Parathyroid adenoma (tissue), 2 donors: ENCODE measurements at regions not wholly inside any gene's neighbourhood (a gene's known extent, or its start where the extent isn't known, plus 50 kb on each side); places are given as distances from the start of the nearest gene placed in this dataset.
A peak's percentile ranks its signal among the peaks of the same experiment; 100 is the strongest.
"Not testable (repeated sequence)": the region's sequence is repeated elsewhere in the genome, so short reads cannot be mapped to it uniquely, and the experiment has no call there.

ENCODE experiments used
- H2AFZ ChIP-seq: fragments of 300-600 bp; sonication (generic); one replicate; pipeline ENCODE4 v1.7.0; 2017; ENCODE audit warnings: antibody characterized with exemption, mild to moderate bottlenecking
- H3K27ac ChIP-seq: fragments of 300-600 bp; sonication (generic); one replicate; pipeline ENCODE4 v1.7.0; 2017
- H3K27me3 ChIP-seq: fragments of 300-600 bp; sonication (generic); one replicate; pipeline ENCODE4 v1.7.0; 2017; ENCODE audit warnings: low read length; ENCODE audit not compliant: control insufficient read depth, insufficient read depth
- H3K36me3 ChIP-seq: fragments of 300-600 bp; sonication (generic); one replicate; pipeline ENCODE4 v1.7.0; 2017; ENCODE audit warnings: low read length; ENCODE audit not compliant: control insufficient read depth, insufficient read depth
- H3K4me1 ChIP-seq: fragments of 300-600 bp; sonication (generic); one replicate; pipeline ENCODE4 v1.7.0; 2017; ENCODE audit warnings: control low read depth
- H3K4me2 ChIP-seq: fragments of 300-600 bp; sonication (generic); one replicate; pipeline ENCODE4 v1.7.0; 2017; ENCODE audit warnings: low read length
- H3K4me3 ChIP-seq: fragments of 300-600 bp; sonication (generic); one replicate; pipeline ENCODE4 v1.7.0; 2017; ENCODE audit warnings: low read depth, low read length
- H3K79me2 ChIP-seq: fragments of 300-600 bp; sonication (generic); one replicate; pipeline ENCODE4 v1.7.0; 2017; ENCODE audit warnings: control low read depth
- H3K9ac ChIP-seq: fragments of 300-600 bp; sonication (generic); one replicate; pipeline ENCODE4 v1.7.0; 2017; ENCODE audit warnings: mild to moderate bottlenecking
- H3K9me3 ChIP-seq: fragments of 300-600 bp; sonication (generic); one replicate; pipeline ENCODE4 v1.7.0; 2017; ENCODE audit warnings: low read length; ENCODE audit not compliant: control insufficient read depth
- CTCF ChIP-seq: fragments of 300-600 bp; sonication (generic); IDR thresholded peaks from one replicate; pipeline ENCODE4 v1.7.0; 2017; ENCODE audit warnings: antibody characterized with exemption, mild to moderate bottlenecking
- donor health status: primary hyperparathyroidism.

- Histone ChIP-seq H2AFZ (peak overlapping the region; percentile 42), H3K4me2 (no peak overlapping the region), H3K9me3 (no peaks in the 10 kb centered on the region), H3K4me1 (peaks cover 3% of the 10 kb centered on the region), H3K9ac (no peak overlapping the region), H3K4me3 (no peak overlapping the region), H3K27ac (no peak overlapping the region), H3K79me2 (no peaks in the 10 kb centered on the region), H3K36me3 (no peaks in the 10 kb centered on the region), H3K27me3 (no peaks in the 10 kb centered on the region)
- TF ChIP-seq CTCF, result no peak
Observed at GRCh38 chr12:116662612-116663144, 75.2 kb downstream of the SPRING1 start.

GRCh38 chr12:116661341-116661740, 76.5 kb downstream of the SPRING1 start:
- Histone ChIP-seq H3K4me1 (peaks cover 3% of the 10 kb centered on the region), H3K79me2 (no peaks in the 10 kb centered on the region), H2AFZ (no peak overlapping the region), H3K27ac (no peak overlapping the region), H3K4me3 (no peak overlapping the region), H3K9me3 (no peaks in the 10 kb centered on the region), H3K36me3 (no peaks in the 10 kb centered on the region), H3K27me3 (no peaks in the 10 kb centered on the region), H3K4me2 (no peak overlapping the region), H3K9ac (no peak overlapping the region)
- TF ChIP-seq CTCF, result no peak

GRCh38 chr12:116660740-116661139, 77.1 kb downstream of the SPRING1 start:
- not testable (repeated sequence) for H3K9me3 ChIP-seq, H3K36me3 ChIP-seq, H3K4me1 ChIP-seq, H3K9ac ChIP-seq, H3K27ac ChIP-seq, H2AFZ ChIP-seq, H3K79me2 ChIP-seq, H3K4me3 ChIP-seq, H3K27me3 ChIP-seq, H3K4me2 ChIP-seq

- H3K4me1 ChIP-seq, result peaks cover 3% of the 10 kb centered on the region
- H3K4me2 ChIP-seq, result no peak overlapping the region
- H3K27ac ChIP-seq, result no peak overlapping the region
- H3K4me3 ChIP-seq, result no peak overlapping the region
- no peaks in the 10 kb centered on the region for H3K36me3 ChIP-seq
- no peaks in the 10 kb centered on the region for H3K27me3 ChIP-seq
- no peaks in the 10 kb centered on the region for H3K9me3 ChIP-seq
- no peak overlapping the region for H2AFZ ChIP-seq
- no peaks in the 10 kb centered on the region for H3K79me2 ChIP-seq
- TF ChIP-seq CTCF, result no peak
- no peak overlapping the region for H3K9ac ChIP-seq
Observed at GRCh38 chr12:116659771-116660481, 77.9 kb downstream of the SPRING1 start.

- Histone ChIP-seq H3K36me3 (no peaks in the 10 kb centered on the region), H3K79me2 (no peaks in the 10 kb centered on the region), H3K27ac (no peak overlapping the region), H3K4me1 (peaks cover 3% of the 10 kb centered on the region), H3K27me3 (no peaks in the 10 kb centered on the region), H3K4me2 (peak overlapping the region; percentile 4), H2AFZ (peak overlapping the region; percentile 46), H3K4me3 (no peak overlapping the region), H3K9me3 (no peaks in the 10 kb centered on the region), H3K9ac (no peak overlapping the region)
- no peak for TF ChIP-seq CTCF
Observed at GRCh38 chr12:116657921-116658495, 79.9 kb downstream of the SPRING1 start.
